Ovary (tissue), 3 donors: ENCODE measurements at regions not wholly inside any gene's neighbourhood (a gene's known extent, or its start where the extent isn't known, plus 50 kb on each side); places are given as distances from the start of the nearest gene placed in this dataset.

Source experiments
- EP300 ChIP-seq: sonication (generic); formaldehyde crosslinking; IDR thresholded peaks from one replicate; pipeline ENCODE4 v1.6.1; 2017; ENCODE audit warnings: antibody characterized with exemption
- POLR2A ChIP-seq: fragments of 450-650 bp; IDR thresholded peaks from one replicate; pipeline ENCODE4 v1.6.1; 2017; ENCODE audit warnings: antibody characterized with exemption, mild to moderate bottlenecking, moderate library complexity
- TF ChIP-seq, protein P1 (sequence below), 3 donors: fragments of 450-650 bp in 2 of 3; fragments of 200-600 bp in 1 of 3; IDR thresholded peaks; one replicate each; pipeline versions ENCODE4 v1.5.1 to v1.8.0; 2016 to 2022; ENCODE audit warnings: antibody characterized with exemption in 3 of 3, mild to moderate bottlenecking in 1 of 3
- donor health status: DM: no; HTN: no; CAD: no.

- TF ChIP-seq, protein P1, sequence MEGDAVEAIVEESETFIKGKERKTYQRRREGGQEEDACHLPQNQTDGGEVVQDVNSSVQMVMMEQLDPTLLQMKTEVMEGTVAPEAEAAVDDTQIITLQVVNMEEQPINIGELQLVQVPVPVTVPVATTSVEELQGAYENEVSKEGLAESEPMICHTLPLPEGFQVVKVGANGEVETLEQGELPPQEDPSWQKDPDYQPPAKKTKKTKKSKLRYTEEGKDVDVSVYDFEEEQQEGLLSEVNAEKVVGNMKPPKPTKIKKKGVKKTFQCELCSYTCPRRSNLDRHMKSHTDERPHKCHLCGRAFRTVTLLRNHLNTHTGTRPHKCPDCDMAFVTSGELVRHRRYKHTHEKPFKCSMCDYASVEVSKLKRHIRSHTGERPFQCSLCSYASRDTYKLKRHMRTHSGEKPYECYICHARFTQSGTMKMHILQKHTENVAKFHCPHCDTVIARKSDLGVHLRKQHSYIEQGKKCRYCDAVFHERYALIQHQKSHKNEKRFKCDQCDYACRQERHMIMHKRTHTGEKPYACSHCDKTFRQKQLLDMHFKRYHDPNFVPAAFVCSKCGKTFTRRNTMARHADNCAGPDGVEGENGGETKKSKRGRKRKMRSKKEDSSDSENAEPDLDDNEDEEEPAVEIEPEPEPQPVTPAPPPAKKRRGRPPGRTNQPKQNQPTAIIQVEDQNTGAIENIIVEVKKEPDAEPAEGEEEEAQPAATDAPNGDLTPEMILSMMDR (IDR thresholded peaks at IDR 0.05), result no peak
- TF ChIP-seq POLR2A, result no peak
- TF ChIP-seq EP300, result no peak
Measured at GRCh38 chr14:50002926-50003212, 110.0 kb downstream of the ARF6 start.
